ENCODE measurements at regions not wholly inside any gene's neighbourhood (a gene's known extent, or its start where the extent isn't known, plus 50 kb on each side); places are given as distances from the start of the nearest gene placed in this dataset.
"Not testable (repeated sequence)": the region's sequence is repeated elsewhere in the genome, so short reads cannot be mapped to it uniquely, and the experiment has no call there.

DNA sequence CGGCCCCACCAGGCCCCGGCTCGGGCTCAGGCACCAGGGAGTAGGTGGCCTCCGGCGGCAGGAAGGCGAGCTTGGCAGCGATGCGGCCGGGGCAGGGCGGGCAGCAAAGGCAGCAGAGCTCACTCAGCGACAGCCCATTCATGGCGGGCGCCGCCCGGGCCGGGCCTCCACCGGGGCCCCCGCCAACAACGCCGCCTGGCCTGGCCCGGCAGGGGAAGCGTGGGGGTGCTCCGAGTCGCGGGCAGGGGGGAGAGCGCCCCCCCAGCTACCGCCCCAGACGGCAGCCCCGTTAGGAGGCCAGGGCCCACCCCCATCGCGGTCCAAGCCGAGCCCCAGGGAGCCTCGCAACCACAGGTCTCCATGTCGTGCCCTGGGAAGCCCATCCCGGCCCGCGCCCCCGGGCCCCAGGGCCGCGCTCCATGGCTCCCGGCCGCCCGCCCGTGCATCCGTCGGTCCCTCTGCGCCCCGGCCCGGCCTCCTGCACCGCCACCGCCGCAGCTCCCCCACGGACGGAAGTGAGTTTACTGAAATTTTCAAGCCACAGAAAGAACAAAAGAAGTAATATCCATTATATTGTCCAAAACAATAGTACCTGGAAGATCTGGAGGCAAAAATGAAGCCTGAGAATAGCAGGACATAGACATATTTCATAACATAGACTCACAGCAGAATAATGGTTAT is 126.6 kb upstream of the VPREB1 start:
- TF ChIP-seq, protein P1, sequence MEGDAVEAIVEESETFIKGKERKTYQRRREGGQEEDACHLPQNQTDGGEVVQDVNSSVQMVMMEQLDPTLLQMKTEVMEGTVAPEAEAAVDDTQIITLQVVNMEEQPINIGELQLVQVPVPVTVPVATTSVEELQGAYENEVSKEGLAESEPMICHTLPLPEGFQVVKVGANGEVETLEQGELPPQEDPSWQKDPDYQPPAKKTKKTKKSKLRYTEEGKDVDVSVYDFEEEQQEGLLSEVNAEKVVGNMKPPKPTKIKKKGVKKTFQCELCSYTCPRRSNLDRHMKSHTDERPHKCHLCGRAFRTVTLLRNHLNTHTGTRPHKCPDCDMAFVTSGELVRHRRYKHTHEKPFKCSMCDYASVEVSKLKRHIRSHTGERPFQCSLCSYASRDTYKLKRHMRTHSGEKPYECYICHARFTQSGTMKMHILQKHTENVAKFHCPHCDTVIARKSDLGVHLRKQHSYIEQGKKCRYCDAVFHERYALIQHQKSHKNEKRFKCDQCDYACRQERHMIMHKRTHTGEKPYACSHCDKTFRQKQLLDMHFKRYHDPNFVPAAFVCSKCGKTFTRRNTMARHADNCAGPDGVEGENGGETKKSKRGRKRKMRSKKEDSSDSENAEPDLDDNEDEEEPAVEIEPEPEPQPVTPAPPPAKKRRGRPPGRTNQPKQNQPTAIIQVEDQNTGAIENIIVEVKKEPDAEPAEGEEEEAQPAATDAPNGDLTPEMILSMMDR (IDR thresholded peaks at IDR 0.05; ENCODE audit: insufficient read depth, low read length) = not testable (repeated sequence)
- TF ChIP-seq, protein P2, sequence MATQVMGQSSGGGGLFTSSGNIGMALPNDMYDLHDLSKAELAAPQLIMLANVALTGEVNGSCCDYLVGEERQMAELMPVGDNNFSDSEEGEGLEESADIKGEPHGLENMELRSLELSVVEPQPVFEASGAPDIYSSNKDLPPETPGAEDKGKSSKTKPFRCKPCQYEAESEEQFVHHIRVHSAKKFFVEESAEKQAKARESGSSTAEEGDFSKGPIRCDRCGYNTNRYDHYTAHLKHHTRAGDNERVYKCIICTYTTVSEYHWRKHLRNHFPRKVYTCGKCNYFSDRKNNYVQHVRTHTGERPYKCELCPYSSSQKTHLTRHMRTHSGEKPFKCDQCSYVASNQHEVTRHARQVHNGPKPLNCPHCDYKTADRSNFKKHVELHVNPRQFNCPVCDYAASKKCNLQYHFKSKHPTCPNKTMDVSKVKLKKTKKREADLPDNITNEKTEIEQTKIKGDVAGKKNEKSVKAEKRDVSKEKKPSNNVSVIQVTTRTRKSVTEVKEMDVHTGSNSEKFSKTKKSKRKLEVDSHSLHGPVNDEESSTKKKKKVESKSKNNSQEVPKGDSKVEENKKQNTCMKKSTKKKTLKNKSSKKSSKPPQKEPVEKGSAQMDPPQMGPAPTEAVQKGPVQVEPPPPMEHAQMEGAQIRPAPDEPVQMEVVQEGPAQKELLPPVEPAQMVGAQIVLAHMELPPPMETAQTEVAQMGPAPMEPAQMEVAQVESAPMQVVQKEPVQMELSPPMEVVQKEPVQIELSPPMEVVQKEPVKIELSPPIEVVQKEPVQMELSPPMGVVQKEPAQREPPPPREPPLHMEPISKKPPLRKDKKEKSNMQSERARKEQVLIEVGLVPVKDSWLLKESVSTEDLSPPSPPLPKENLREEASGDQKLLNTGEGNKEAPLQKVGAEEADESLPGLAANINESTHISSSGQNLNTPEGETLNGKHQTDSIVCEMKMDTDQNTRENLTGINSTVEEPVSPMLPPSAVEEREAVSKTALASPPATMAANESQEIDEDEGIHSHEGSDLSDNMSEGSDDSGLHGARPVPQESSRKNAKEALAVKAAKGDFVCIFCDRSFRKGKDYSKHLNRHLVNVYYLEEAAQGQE (IDR thresholded peaks at IDR 0.05; ENCODE audit: insufficient replicate concordance, low read depth) = not testable (repeated sequence)
